ENCODE measurements at regions not wholly inside any gene's neighbourhood (a gene's known extent, or its start where the extent isn't known, plus 50 kb on each side); places are given as distances from the start of the nearest gene placed in this dataset.
A peak's percentile ranks its signal among the peaks of the same experiment; 100 is the strongest.
"Not testable (repeated sequence)": the region's sequence is repeated elsewhere in the genome, so short reads cannot be mapped to it uniquely, and the experiment has no call there.

GRCh38 chrX:1903236-1903935 lies 288.5 kb downstream of the ASMT start:
- DNase-seq (ENCODE audit: low spot score), result peak; percentile 40

GRCh38 chrX:1904663-1905218 lies 289.9 kb downstream of the ASMT start:
- no peak for DNase-seq (ENCODE audit: low spot score)

- no peak for DNase-seq (ENCODE audit: low spot score)
Measured at GRCh38 chrX:1906028-1906427, 291.2 kb downstream of the ASMT start.

GRCh38 chrX:1908996-1909395 lies 294.1 kb downstream of the ASMT start:
- DNase-seq (ENCODE audit: low spot score), result not testable (repeated sequence)

GRCh38 chrX:1909419-1910206 lies 294.8 kb downstream of the ASMT start:
- no peak for DNase-seq (ENCODE audit: low spot score)

- DNase-seq (ENCODE audit: low spot score), result no peak
Measured at GRCh38 chrX:1910207-1910470, 295.3 kb downstream of the ASMT start.

DNA sequence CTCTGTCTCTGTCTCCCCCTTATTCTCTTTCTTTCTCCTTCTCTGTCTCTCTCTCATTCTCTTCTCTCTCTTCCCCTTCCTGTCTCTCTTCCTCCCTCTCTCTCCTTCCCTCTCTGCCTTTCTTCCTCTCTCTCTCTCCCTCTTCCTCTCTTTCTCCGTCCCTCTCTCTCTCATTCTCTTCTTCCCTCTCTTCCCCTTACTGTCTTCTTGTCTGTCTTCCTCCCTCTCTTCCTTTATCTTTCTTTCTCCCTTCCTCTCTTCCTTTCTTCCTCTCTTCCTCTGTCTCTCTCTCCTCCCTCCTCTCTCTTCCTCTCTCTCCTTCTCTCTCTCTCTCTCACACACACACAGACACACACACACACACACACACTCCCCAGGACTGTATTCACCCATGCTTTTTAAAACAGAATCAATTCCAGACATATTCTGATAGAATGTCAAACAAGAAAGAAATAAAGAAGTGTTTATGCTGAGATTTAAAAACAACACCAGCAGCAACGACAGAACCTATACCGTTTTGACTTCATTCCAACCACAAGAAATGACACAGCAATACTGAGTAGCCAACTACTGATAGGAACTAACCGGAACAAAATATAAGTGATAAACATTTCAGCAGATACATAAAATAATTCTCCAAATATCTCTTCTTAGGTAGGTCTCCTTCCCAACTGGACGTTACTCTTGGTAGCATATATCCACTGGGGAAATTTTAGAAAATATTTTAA lies 296.7 kb downstream of the ASMT start:
- no peak for DNase-seq (ENCODE audit: low spot score)

DNA sequence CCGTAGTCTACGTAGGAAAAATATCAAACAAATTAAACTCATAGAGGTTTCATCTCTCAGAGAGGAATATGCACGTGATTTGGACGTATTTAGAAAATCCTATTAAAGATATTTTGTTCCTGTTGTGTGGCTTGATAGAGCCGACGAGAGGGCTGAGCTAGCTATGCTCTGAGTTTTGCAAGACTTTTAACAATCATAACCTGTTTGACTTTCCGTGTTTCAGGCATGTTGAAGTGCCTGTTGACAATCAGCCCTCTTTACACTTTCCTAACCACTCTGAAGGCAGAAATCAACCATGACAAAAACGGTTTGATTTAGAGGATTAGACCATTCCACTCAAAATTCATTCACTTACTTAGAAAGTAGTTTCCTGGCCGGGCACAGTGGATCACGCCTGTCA lies 297.3 kb downstream of the ASMT start:
- no peak for DNase-seq (ENCODE audit: low spot score)

DNA sequence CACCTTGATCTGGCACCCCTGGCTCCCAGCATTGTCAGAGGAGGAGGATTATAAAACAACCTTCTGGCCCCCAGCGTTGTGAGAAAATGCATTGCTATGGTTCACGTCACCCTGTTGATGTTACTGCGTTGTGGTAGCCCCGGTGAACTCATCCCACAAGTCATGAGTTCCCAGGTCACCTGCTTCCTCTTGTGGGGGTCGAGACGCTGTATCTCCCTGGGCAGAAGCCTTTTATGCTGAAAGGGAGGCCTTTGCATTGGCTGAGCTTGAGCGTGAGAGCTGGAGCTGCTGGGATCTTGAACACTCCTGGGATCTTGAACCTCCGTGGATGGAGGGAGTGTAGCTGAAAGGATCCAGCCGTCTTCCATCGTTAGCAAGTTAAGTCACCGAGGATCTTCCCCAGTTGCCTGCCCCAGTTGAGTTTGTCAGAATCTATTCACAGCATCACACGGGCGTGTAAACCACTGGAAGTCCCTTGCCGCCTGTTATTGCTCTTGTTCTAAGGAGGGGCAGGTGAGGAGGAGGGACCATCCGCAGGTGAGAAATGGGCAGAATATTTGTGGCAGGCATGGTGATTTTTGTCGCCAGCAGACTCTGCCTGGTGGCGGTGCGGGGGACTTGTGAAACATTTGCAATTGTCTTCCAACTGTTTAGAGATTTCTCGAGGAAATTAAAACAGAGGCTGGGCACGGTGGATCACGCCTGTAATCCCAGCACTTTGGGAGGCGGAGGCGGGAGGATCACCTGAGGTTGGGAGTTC lies 299.9 kb downstream of the ASMT start:
- DNase-seq (ENCODE audit: low spot score), result no peak

- no peak for DNase-seq (ENCODE audit: low spot score)
Measured at GRCh38 chrX:1918780-1919179, 303.9 kb downstream of the ASMT start.

DNA sequence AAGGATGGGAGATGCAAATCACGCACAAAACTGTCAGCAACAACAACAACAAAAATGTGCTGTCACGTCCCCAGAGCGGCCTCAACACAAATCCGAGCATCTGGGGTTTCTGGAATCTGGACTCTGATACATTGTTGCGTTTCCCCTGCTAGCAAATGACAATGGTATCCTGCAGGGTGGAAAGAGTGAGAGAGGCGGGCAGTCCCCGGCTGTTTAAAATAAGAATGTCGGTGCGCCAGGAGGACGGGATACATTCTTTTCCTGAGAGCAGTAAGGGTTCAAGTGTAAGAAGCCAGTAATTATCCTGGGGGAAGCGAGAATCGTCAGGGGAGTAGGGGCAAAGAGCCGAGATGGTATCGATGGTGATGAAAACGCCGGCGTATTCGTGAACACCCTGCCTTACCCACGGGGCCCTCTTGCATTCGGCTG lies 310.2 kb downstream of the ASMT start:
- DNase-seq (ENCODE audit: low spot score), result peak; percentile 18

GRCh38 chrX:1928805-1929204 lies 313.9 kb downstream of the ASMT start:
- DNase-seq (ENCODE audit: low spot score), result no peak

DNA sequence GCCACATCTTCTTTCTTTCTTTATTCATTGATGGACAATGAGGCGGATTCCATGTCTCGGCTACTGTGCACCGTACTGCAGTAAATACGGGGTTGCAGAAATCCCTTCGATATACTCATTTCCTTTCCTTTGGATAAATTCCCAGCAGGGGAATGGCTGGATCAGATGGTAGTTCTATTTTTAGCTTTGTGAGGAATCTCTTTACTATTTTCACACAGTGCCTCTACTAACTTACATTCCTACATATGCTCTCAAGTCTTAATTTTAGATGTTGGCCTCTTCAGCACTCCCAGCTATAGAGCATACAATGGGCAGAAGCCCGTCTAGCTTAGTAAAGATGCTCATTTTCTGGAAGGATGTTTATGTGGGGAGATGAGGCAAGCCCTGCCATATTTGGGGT lies 317.4 kb downstream of the ASMT start:
- DNase-seq (ENCODE audit: low spot score), result peak; percentile 63

DNA sequence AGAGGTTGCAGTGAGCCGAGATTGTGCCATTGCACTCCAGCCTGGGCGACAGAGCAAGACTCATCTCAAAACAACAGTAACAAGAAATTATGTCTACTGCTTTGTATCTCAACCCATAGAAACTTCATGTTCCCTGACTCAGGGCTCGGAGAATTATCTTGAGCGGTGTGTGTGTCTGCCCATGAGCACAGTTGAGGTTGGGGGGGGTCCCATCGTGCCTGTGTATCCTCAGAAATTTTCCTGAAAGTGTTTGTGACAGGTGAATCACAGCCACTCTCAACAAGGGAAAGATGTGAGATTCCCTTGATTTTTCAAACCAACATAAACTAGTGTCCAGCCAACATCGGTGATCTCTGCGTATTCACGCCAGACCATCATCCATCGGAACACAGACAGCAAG lies 319.1 kb downstream of the ASMT start:
- DNase-seq (ENCODE audit: low spot score), result no peak

DNA sequence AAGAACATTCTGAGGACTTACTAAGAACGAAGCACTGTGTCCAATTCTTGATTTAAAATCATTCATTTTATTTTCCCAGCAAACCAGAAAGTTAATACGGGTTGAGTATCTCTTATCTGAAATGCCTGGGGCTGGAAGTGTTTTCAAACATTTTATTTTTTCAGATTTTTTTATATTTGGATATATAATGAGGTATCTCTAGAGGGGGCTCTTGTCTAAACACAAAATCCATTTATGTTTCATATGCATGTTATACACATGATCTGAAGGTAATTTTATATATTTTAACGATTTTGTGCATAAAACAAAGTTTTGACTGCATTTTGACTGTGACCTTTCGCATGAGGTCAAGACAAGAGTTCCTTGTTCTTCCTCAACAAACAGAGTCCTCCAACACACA lies 320.9 kb downstream of the ASMT start:
- no peak for DNase-seq (ENCODE audit: low spot score)

- DNase-seq (ENCODE audit: low spot score), result no peak
Measured at GRCh38 chrX:1938190-1938589, 323.3 kb downstream of the ASMT start.

DNA sequence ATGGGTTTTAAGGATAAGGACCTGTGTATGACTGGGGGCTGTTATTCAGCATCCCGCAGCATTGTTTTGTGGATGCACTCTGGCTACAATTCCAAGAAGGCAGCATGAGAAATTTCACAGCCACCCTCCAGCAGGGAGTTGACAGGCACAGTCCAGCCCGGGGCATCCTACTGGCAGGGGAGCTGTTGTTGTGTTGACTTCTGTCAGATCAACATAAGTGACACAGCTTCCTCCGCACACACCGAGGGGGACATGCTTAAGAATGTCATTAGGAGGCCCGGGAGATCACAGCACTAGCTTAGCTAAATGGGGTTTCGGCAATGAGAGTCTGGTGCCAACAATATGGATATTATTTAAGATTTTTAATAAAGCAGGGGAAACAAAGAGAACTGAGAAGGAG lies 326.5 kb downstream of the ASMT start:
- DNase-seq (ENCODE audit: low spot score), result no peak

DNA sequence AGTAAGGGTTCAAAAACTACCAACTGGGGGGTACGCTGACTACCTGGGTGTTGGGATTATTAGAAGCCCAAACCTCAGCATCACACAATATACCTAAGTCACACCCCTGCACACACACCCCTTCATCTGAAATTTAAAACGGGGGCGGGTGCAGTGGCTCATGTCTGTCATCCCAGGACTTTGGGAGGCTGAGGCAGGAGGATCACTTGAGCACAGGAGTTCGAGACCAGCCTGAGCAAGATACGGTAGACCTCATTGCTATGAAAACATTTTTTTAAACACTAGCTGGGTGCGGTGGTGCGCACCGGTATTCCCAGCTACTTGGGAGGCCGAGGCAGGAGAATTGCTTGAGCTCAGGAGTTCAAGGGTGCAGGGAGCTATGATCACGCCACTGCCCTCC lies 331.0 kb downstream of the ASMT start:
- DNase-seq (ENCODE audit: low spot score), result no peak

- DNase-seq (ENCODE audit: low spot score), result no peak
Measured at GRCh38 chrX:1946974-1947373, 332.1 kb downstream of the ASMT start.
